Activated T-cell treated with anti-CD3 and anti-CD28 coated beads, Interleukin-2, amount 50 U/mL, for 24 hours (primary cell): ENCODE measurements at regions not wholly inside any gene's neighbourhood (a gene's known extent, or its start where the extent isn't known, plus 50 kb on each side); places are given as distances from the start of the nearest gene placed in this dataset.
"Not testable (repeated sequence)": the region's sequence is repeated elsewhere in the genome, so short reads cannot be mapped to it uniquely, and the experiment has no call there.

Experiments
- DNase-seq: peaks from one replicate; pipeline ENCODE4 v3.0.0-alpha.2; 2020
- H3K27ac Mint-ChIP-seq: 2 replicates; pipeline ENCODE4 v1.8.0; 2020; ENCODE audit warnings: mild to moderate bottlenecking, mixed read lengths
- H3K27me3 Mint-ChIP-seq: 2 replicates; pipeline ENCODE4 v1.8.0; 2020; ENCODE audit warnings: mixed read lengths
- H3K36me3 Mint-ChIP-seq: 2 replicates; pipeline ENCODE4 v1.8.0; 2020; ENCODE audit warnings: low read depth, mixed read lengths
- H3K4me1 Mint-ChIP-seq: 2 replicates; pipeline ENCODE4 v1.8.0; 2020; ENCODE audit warnings: low read depth, mixed read lengths
- H3K4me3 Mint-ChIP-seq: 2 replicates; pipeline ENCODE4 v1.8.0; 2020; ENCODE audit warnings: mild to moderate bottlenecking, moderate library complexity, mixed read lengths
- H3K9me3 Mint-ChIP-seq: 2 replicates; pipeline ENCODE4 v1.8.0; 2020; ENCODE audit warnings: mixed read lengths

DNA sequence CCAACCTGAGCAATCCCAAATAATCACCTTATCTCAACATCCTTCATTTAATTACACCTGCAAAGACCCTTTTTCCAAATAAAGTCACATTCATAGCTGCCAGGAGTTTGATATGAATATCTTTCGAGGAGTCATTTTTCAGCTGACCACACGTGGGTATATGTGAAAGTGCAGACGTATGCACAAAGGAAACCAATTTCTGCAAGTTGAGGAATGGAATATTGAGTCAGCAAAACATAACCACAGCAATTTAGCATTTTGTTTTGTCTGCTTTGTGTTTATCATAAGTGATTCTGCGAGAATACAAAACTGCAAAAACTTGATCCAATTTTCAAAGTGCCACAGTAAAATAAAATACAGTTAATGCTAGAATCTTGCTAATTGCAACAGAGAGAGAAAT is 295.9 kb downstream of the SUCLA2 start:
- Mint-ChIP-seq H3K36me3 (no peaks in the 10 kb centered on the region), H3K4me3 (no peak overlapping the region), H3K27ac (no peak overlapping the region), H3K27me3 (peaks cover 11% of the 10 kb centered on the region), H3K9me3 (no peaks in the 10 kb centered on the region), H3K4me1 (peaks cover 5% of the 10 kb centered on the region)
- DNase-seq, result no peak

DNA sequence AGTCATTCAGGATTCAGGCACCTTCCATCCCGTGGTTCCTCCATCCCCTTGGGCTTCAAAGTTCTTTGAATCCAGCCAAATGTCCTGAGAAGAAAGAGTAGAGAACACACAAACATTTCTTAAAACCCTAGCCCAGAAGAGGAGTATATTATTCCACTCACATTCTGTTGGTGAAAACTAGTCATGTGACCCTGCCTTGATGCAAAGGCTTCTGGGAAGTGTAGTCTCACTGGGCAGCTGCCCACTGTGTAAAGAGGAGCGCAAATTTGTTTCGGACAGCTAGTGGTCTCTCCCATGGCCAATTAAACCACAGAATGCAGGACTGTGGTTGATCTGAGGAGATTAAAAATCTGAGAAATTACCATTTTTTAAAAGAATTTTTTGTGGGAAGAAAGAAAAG is 304.4 kb downstream of the SUCLA2 start:
- Mint-ChIP-seq H3K36me3 (no peaks in the 10 kb centered on the region), H3K27ac (no peak overlapping the region), H3K4me3 (no peak overlapping the region), H3K4me1 (no peaks in the 10 kb centered on the region), H3K27me3 (peaks cover 5% of the 10 kb centered on the region), H3K9me3 (peaks cover 1% of the 10 kb centered on the region)
- no peak for DNase-seq

DNA sequence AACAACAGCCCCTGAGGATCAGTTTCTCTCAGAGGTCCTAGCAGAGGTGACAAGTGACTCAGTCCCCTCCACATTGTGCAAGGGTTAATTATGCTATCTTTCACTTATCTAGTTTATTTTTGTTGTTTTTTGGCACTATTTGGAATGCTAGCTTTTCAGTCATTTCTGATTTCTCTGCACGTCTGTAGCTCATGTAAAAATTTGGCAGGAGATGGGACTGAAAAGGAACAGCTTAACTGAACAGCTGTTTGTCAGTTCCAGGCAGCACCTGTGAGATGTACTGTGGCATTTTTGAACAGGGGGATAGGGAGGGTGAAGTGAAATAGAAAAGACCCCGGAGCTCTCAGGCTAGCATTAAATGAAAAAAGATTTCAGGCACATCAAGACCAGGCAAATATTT is 313.5 kb downstream of the SUCLA2 start:
- H3K36me3 Mint-ChIP-seq, result no peaks in the 10 kb centered on the region
- no peaks in the 10 kb centered on the region for H3K27me3 Mint-ChIP-seq
- H3K9me3 Mint-ChIP-seq, result peaks cover 1% of the 10 kb centered on the region
- no peak for DNase-seq
- H3K27ac Mint-ChIP-seq, result no peak overlapping the region
- no peak overlapping the region for H3K4me3 Mint-ChIP-seq
- no peaks in the 10 kb centered on the region for H3K4me1 Mint-ChIP-seq

DNA sequence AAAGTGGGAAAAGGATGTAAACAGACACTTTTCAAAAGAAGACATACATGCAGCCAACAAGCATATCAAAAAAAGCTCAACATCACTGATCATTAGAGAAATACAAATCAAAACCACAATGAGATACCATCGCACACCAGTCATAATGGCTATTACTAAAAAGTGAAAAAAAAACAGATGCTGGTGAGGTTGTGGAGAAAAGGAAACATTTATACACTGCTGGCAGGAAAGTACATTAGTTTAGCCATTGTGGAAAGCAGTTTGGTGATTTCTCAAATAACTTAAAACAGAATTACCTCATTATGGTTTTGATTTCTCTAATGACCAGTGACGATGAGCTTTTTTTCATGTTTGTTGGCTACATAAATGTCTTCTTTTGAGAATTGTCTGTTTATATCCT is 315.9 kb downstream of the SUCLA2 start:
- not testable (repeated sequence) for DNase-seq, H3K4me3 Mint-ChIP-seq, H3K9me3 Mint-ChIP-seq, H3K36me3 Mint-ChIP-seq, H3K4me1 Mint-ChIP-seq, H3K27me3 Mint-ChIP-seq, H3K27ac Mint-ChIP-seq

DNA sequence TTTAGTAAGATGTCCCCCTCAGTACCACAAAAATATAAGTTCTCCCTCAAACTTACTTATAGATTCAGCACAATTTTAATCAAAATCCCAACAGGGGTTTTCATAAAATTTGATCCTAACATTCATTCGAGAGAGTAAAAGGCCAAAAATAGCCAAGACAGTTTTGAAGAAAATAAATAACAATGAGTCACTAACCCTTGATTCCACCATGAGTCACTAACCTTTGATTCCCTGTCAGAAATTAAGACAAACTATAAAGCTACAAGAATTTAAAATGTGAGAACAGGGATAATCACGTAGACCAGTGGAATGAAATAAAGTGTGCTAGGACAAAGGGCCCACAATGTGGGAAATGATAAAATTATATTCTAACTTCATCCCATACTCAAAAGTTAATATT is 320.3 kb downstream of the SUCLA2 start:
- Mint-ChIP-seq H3K9me3 (no peaks in the 10 kb centered on the region), H3K36me3 (no peaks in the 10 kb centered on the region), H3K27ac (no peak overlapping the region), H3K4me3 (no peak overlapping the region), H3K27me3 (peaks cover 3% of the 10 kb centered on the region), H3K4me1 (no peaks in the 10 kb centered on the region)
- DNase-seq, result no peak

DNA sequence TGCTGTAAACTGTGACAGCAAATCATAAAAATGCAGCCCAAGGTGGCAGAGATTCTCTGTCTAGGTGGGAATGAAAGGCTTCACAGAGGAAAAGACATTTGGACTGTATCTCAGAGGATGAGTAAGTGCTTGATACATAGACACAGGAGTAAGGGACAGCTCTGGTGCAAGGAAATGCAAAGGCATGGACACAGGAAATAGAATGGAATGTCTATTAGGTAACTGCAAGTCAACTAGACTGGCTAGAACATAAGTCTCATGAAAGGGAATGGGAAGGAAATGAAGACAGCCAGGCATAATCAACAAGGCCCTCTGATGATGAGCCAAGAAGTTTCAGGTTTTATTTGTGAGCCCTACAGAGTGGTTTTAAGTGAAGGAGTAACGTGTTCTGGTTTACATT is 321.7 kb downstream of the SUCLA2 start:
- no peak overlapping the region for H3K27ac Mint-ChIP-seq
- H3K4me1 Mint-ChIP-seq, result no peaks in the 10 kb centered on the region
- no peak for DNase-seq
- H3K9me3 Mint-ChIP-seq, result no peaks in the 10 kb centered on the region
- H3K36me3 Mint-ChIP-seq, result no peaks in the 10 kb centered on the region
- H3K27me3 Mint-ChIP-seq, result peaks cover 3% of the 10 kb centered on the region
- H3K4me3 Mint-ChIP-seq, result no peak overlapping the region

DNA sequence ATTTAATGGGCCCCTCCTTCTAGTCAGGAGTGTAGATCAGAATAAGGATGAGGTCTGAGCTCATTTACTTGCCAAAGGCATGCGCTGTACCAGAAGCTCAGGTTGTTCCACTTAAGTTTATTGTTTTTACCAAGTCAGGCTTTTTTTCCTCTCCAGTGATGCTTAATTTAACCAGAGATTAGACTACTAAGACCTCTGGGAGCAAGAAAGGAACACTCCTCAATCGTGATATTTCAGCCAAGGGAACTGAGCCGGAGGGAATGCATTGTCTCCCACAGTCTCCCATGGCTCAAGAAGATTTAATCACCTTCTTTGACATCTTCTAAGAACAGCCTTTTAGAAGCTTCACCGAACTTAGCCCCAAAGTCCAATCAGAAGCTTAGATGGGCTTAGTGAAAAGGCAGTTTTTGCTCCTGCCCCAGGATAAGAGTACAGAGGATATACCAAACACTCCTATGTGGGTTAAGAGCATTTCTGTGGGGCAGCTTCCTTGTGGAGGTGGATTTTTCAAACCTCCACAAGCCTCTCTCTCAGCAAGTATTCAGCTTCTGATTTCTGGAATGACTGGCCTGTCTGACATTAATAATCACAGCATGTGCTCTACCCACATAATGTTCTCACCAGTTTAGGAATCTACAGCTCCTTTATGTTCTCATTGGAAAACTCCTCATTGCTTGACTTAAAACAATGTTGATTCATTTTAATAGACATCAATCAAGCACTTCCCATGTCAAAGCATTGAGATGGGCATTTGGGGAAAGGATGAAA is 322.7 kb downstream of the SUCLA2 start:
- no peaks in the 10 kb centered on the region for H3K9me3 Mint-ChIP-seq
- no peaks in the 10 kb centered on the region for H3K4me1 Mint-ChIP-seq
- H3K27me3 Mint-ChIP-seq, result peaks cover 3% of the 10 kb centered on the region
- H3K4me3 Mint-ChIP-seq, result no peak overlapping the region
- H3K27ac Mint-ChIP-seq, result no peak overlapping the region
- no peaks in the 10 kb centered on the region for H3K36me3 Mint-ChIP-seq
- no peak for DNase-seq

DNA sequence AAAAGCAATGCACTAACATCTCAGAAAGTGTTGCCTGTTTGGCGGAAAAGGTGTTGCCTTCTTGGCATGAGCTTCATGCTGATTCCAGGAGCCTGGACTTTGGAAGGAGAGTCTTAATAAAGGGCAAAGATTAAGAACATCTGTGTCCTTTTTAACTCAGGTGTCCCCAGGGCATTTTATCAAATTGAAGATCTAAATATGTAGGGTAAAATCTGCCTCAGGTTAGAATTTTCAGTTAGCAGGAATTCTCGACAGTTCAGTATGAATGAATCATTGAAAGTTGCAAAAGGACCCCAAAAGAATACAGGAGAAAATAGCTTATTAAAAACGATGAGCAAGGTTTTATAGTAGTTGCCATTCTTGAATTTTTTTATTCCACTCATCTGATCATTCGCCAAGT is 325.2 kb downstream of the SUCLA2 start:
- H3K4me1 Mint-ChIP-seq, result no peaks in the 10 kb centered on the region
- H3K27me3 Mint-ChIP-seq, result peaks cover 3% of the 10 kb centered on the region
- DNase-seq, result no peak
- H3K9me3 Mint-ChIP-seq, result no peaks in the 10 kb centered on the region
- H3K4me3 Mint-ChIP-seq, result no peak overlapping the region
- no peak overlapping the region for H3K27ac Mint-ChIP-seq
- H3K36me3 Mint-ChIP-seq, result no peaks in the 10 kb centered on the region

DNA sequence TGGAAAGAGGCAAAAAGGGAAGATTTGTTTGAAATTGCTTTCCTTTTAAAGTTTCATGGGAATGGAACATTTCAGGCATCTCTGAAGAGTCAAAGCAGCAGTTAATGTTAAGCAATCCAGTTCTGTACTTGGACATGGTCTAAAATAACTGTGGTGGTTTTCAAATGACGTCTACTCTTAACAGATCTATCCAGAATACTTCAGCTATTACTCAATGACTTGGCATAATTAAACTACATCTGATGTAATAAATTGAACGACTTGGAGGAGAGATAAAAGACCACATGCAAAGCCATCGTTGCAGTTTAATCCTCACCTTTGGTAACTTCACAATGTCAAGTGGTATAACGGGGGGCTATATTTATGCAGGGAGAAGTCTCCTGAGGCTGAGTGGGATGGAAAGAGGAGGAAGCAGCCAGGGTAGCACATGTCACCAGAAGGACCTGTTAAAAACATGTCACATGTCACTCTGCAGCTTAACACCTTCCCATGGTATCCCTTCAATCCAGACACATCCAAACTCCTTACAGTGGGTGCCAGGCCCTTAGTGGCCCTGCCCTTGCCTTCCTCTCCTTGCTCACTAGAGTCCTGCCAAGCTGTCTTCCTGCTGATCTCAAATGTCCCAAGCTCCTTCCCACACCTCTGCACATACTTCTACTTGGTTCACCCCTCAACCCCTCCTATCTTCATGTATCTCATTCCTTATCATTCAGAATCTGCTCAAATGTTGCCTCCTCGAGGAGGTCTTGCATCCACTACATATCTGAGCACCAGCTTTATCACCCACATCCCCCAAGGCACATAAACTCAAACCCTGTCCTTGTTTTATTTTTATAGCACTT is 327.8 kb downstream of the SUCLA2 start:
- DNase-seq, result no peak
- H3K9me3 Mint-ChIP-seq, result no peaks in the 10 kb centered on the region
- H3K27me3 Mint-ChIP-seq, result no peaks in the 10 kb centered on the region
- no peaks in the 10 kb centered on the region for H3K4me1 Mint-ChIP-seq
- no peaks in the 10 kb centered on the region for H3K36me3 Mint-ChIP-seq
- no peak overlapping the region for H3K27ac Mint-ChIP-seq
- H3K4me3 Mint-ChIP-seq, result no peak overlapping the region

DNA sequence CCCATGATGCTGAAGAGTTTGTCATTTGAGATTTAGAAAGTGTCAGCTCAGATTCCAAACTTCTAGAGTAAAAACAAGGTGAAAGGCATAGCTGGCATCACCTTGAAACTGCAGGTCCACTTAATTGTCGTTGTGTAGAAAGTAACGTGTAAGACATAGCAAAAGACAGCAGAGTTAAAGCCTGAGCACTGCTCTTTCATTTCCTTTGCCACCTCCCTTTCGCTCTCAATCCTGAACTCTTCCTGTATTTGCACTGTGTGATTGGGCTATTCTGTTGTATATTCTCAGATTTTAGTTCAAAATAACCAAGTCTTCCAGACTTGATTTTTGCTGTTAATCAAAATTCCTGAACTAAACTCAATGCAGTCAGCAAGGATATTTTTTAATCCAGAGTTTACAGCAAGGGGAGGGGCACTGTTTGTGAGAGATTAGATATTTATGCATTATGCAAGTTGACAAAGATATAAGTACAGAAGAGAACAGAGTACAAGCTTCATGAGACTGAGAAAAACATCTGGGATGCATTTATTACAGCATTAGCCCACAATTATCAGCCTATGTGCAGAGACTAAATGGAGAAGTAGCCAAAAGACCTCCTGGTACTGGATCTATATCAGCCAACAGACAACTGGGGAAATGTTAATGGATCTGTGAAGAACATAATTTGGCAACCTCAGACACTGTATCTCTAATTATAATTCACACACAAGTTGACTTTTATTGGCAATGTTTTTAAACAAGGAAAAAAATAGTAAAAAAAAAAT is 328.6 kb downstream of the SUCLA2 start:
- H3K36me3 Mint-ChIP-seq, result no peaks in the 10 kb centered on the region
- DNase-seq, result no peak

DNA sequence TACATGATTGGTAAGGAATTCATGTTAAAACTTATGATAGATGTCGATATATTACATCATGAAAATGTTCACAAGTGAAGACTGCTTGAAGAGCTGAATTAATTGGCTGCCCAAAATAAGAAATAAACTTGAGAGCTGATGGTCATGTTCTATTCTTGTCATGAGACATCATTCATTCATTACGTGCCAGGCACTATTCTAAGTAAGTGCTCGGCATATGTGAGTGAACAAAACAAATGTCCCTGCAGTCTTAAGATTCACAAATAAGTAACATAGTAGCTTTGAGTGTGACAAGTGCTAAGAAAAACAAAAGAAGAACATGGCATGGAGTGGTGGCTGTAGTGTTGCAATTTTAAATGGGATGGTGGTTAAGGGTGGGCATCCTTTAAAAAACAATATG is 329.3 kb downstream of the SUCLA2 start:
- Mint-ChIP-seq H3K27me3 (no peaks in the 10 kb centered on the region), H3K4me1 (no peaks in the 10 kb centered on the region), H3K27ac (no peak overlapping the region), H3K4me3 (no peak overlapping the region), H3K36me3 (no peaks in the 10 kb centered on the region), H3K9me3 (peaks cover 3% of the 10 kb centered on the region)
- no peak for DNase-seq

More for the DNA sequence above, 328.6 kb downstream of the SUCLA2 start:
- H3K4me1 Mint-ChIP-seq, result no peaks in the 10 kb centered on the region
- H3K9me3 Mint-ChIP-seq, result peaks cover 3% of the 10 kb centered on the region
- H3K27me3 Mint-ChIP-seq, result no peaks in the 10 kb centered on the region
- H3K4me3 Mint-ChIP-seq, result no peak overlapping the region
- H3K27ac Mint-ChIP-seq, result no peak overlapping the region

DNA sequence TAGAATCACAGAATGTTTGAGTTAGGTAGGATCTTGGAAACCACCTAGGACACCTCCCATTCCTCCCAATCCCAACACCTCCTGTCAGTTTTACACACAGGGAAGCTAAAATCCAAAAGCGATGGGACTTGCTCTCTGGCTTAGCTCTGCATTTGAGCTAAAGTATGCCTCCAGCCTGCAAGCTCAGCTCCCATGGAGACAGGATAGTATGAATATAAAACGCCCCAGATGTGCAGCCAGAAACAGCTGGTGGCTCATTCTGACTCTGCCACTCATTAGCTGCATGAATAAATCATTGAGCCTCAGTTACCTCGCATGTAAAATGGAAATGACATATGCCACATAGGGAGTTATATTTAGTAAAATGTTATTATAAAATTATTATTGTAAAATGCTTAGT is 336.0 kb downstream of the SUCLA2 start:
- Mint-ChIP-seq H3K27ac (no peak overlapping the region), H3K36me3 (no peaks in the 10 kb centered on the region), H3K9me3 (peaks cover 3% of the 10 kb centered on the region), H3K4me3 (no peak overlapping the region), H3K4me1 (no peaks in the 10 kb centered on the region), H3K27me3 (peaks cover 2% of the 10 kb centered on the region)
- no peak for DNase-seq

DNA sequence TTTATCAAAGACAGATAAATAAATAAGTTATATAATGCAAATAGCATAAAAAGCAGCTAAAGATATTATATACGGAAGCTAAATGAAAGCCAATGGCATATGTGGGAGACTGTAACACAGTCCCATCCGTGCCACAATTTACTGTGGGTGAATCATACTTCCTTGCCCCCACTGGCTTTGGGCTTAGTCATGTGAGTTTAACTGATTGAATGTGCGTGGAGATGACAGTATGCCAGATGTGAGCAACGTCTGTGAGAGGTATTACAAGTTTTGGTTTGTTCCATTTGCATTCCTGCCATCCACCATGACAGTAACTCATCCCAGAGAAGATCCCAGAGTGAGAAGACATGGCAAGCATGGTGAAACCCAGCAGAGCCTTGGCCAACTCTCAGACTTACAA is 340.0 kb downstream of the SUCLA2 start:
- Mint-ChIP-seq H3K4me3 (no peak overlapping the region), H3K27me3 (peaks cover 12% of the 10 kb centered on the region), H3K36me3 (no peaks in the 10 kb centered on the region), H3K27ac (no peak overlapping the region), H3K4me1 (no peaks in the 10 kb centered on the region), H3K9me3 (peaks cover 2% of the 10 kb centered on the region)
- DNase-seq, result no peak

DNA sequence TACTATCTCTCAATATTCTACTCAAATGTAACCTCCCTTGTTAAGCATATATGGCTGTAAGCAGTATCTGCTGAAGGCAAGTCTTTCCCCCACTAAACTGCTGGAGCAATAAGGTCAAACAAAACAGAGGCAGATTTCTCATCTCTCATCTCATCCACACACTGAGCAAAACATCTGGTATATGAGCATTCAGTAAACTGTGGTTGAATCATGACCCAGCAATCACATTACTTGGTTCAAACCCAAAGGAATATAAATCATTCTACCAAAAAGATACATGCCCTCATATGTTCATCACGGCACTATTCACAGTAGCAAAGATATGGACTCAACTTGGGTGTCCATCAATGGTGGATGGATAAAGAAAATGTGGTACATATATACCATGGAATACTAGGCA is 344.4 kb downstream of the SUCLA2 start:
- no peaks in the 10 kb centered on the region for H3K4me1 Mint-ChIP-seq
- H3K27me3 Mint-ChIP-seq, result peaks cover 16% of the 10 kb centered on the region
- H3K27ac Mint-ChIP-seq, result no peak overlapping the region
- H3K9me3 Mint-ChIP-seq, result peaks cover 2% of the 10 kb centered on the region
- no peak overlapping the region for H3K4me3 Mint-ChIP-seq
- no peaks in the 10 kb centered on the region for H3K36me3 Mint-ChIP-seq
- DNase-seq, result no peak

DNA sequence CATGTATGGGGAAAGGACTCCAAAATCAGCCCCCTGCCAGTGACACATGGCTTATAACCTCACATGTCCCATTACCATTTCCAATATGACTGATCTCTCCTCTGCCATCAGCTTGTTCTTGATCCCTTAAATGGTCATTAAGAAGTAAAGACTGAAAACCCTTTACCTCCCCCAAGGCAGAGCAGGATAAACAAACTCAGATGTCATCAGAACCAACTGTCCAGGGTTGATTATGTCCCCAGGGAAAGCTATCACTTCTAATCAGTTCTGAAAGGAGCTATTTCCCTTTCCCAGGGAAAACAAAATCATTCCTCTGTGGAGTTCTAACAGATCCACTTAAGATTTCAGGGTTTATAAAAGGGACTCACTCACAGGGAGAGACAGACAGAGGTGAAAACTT is 350.9 kb downstream of the SUCLA2 start:
- Mint-ChIP-seq H3K36me3 (no peaks in the 10 kb centered on the region), H3K27me3 (peaks cover 5% of the 10 kb centered on the region), H3K4me1 (no peaks in the 10 kb centered on the region), H3K27ac (no peak overlapping the region), H3K9me3 (no peaks in the 10 kb centered on the region), H3K4me3 (no peak overlapping the region)
- no peak for DNase-seq
